Stomach (tissue), 8 donors: ENCODE measurements at regions not wholly inside any gene's neighbourhood (a gene's known extent, or its start where the extent isn't known, plus 50 kb on each side); places are given as distances from the start of the nearest gene placed in this dataset.

ENCODE experiments used
- DNase-seq, 2 donors: peaks; one replicate each; pipeline versions ENCODE4 v3.0.0 to v3.0.0-alpha.2; 2013 to 2019
- H3K27ac ChIP-seq, 5 donors: fragments of 200-600 bp in 4 of 5; sonication (generic) in 4 of 5; one replicate each; pipeline ENCODE4 v1.5.1; 2013 to 2019; ENCODE audit warnings: mild to moderate bottlenecking in 1 of 5, moderate library complexity in 1 of 5
- H3K27me3 ChIP-seq, 3 donors: fragments of 200-600 bp; sonication (generic); one replicate each; pipeline ENCODE4 v1.5.1; 2017 to 2019; ENCODE audit warnings: mixed run types in 1 of 3
- H3K36me3 ChIP-seq, 4 donors: fragments of 200-600 bp; sonication (generic); 1 replicate in 3 of 4; 2 replicates in 1 of 4; pipeline ENCODE4 v1.5.1; 2016 to 2019
- H3K4me1 ChIP-seq, 4 donors: fragments of 200-600 bp; sonication (generic); one replicate each; pipeline ENCODE4 v1.5.1; 2016 to 2019
- H3K4me3 ChIP-seq, 4 donors: fragments of 200-600 bp; sonication (generic) in 3 of 4; one replicate each; pipeline ENCODE4 v1.5.1; 2016 to 2019; ENCODE audit warnings: mild to moderate bottlenecking in 1 of 4
- H3K9me3 ChIP-seq, 4 donors: fragments of 200-600 bp; sonication (generic); one replicate each; pipeline ENCODE4 v1.5.1; 2016 to 2019
- CTCF ChIP-seq, 7 experiments: fragments of 450-650 bp in 4 of 7; fragments of 200-600 bp in 3 of 7; sonication (generic) in 3 of 7; IDR thresholded peaks; one replicate each; pipeline ENCODE4 v1.5.1; 2016 to 2019; ENCODE audit warnings: antibody characterized with exemption in 7 of 7, control low read depth in 2 of 7, mild to moderate bottlenecking in 1 of 7
- EP300 ChIP-seq: sonication (generic); formaldehyde crosslinking; IDR thresholded peaks from one replicate; pipeline ENCODE4 v1.6.1; 2017; ENCODE audit warnings: antibody characterized with exemption
- POLR2A ChIP-seq, 4 donors: fragments of 450-650 bp; IDR thresholded peaks; one replicate each; pipeline ENCODE4 v1.6.1; 2016; ENCODE audit warnings: antibody characterized with exemption in 4 of 4, control low read depth in 2 of 4, mild to moderate bottlenecking in 1 of 4, moderate library complexity in 1 of 4
- POLR2AphosphoS5 ChIP-seq, 3 donors: sonication (generic); formaldehyde crosslinking; IDR thresholded peaks; one replicate each; pipeline ENCODE4 v1.6.1; 2016; ENCODE audit warnings: antibody characterized with exemption in 3 of 3
- WGBS, 5 donors: extraction: QIAGEN DNeasy Blood & Tissue Kit in 3 of 5; methylation state at CpG; one replicate each; pipeline versions ENCODE4 v1.1.5 to v1.1.7; 2013 to 2018; 5-methylcytosine and 5-hydroxymethylcytosine counted together
- intact Hi-C: fragments of 100-400 bp; cut with DNase I; formaldehyde crosslinking; loops from one replicate; pipeline ENCODE4 v1.15.1; 2023; ENCODE audit warnings: low total_unique reads
- donor health status: healthy with polysubstance abuse.
- donor health status: Bipolar disorder and iron deficiency.
- donor health status: healthy.

GRCh38 chr16:16909126-16909525 lies 530.2 kb downstream of the NPIPA7 start:
- no peak for DNase-seq
- no peak for TF ChIP-seq CTCF (IDR thresholded peaks at IDR 0.05)
- no peak for TF ChIP-seq EP300
- TF ChIP-seq POLR2AphosphoS5 (IDR thresholded peaks at IDR 0.05) = no peak
- TF ChIP-seq POLR2A (IDR thresholded peaks at IDR 0.05) = no peak

GRCh38 chr16:16910666-16911065 lies 531.7 kb downstream of the NPIPA7 start:
- intact Hi-C loops = no loop called here
- Histone ChIP-seq H3K27ac (no peak overlapping the region), H3K4me3 (no peak overlapping the region), H3K9me3 (peaks cover 0 to 7% (median 3%) of the 10 kb centered on the region in 4 donors), H3K36me3 (no peaks in the 10 kb centered on the region), H3K4me1 (no peaks in the 10 kb centered on the region), H3K27me3 (no peaks in the 10 kb centered on the region)
- TF ChIP-seq CTCF (IDR thresholded peaks at IDR 0.05) (no peak), POLR2A (IDR thresholded peaks at IDR 0.05) (no peak), EP300 (no peak), POLR2AphosphoS5 (IDR thresholded peaks at IDR 0.05) (no peak)
- no peak for DNase-seq
- 70 to 89% (median 79%) methylated on average over 1 of the region's 1 CpG for WGBS, 5 donors

More at GRCh38 chr16:16909126-16909525, 530.2 kb downstream of the NPIPA7 start:
- Histone ChIP-seq H3K4me1 (no peaks in the 10 kb centered on the region), H3K27ac (no peak overlapping the region), H3K9me3 (peaks cover 0 to 11% (median 5%) of the 10 kb centered on the region in 4 donors), H3K36me3 (no peaks in the 10 kb centered on the region), H3K27me3 (no peaks in the 10 kb centered on the region), H3K4me3 (no peak overlapping the region)
- WGBS, 5 donors = 61 to 83% (median 73%) methylated on average over 3 of the region's 3 CpGs
- intact Hi-C loops = no loop called here

GRCh38 chr16:16915771-16916170 lies 536.8 kb downstream of the NPIPA7 start:
- no peak for TF ChIP-seq CTCF (IDR thresholded peaks at IDR 0.05)
- TF ChIP-seq POLR2AphosphoS5 (IDR thresholded peaks at IDR 0.05) = peak in 1 of 3 donors; percentile 63
- TF ChIP-seq EP300 = no peak
- no peak for TF ChIP-seq POLR2A (IDR thresholded peaks at IDR 0.05)
- Histone ChIP-seq H3K36me3 (no peaks in the 10 kb centered on the region), H3K4me3 (no peak overlapping the region), H3K4me1 (no peaks in the 10 kb centered on the region), H3K27ac (no peak overlapping the region), H3K27me3 (peaks cover 0 to 24% (median 8%) of the 10 kb centered on the region in 3 donors), H3K9me3 (peaks cover 0 to 7% (median 3%) of the 10 kb centered on the region in 4 donors)
- intact Hi-C loops = no loop called here
- 54 to 81% (median 62%) methylated on average over 2 to 3 of the region's 3 CpGs for WGBS, 5 donors
- peak in 1 of 2 donors; percentile 16 for DNase-seq

GRCh38 chr16:16917191-16917785 lies 538.3 kb downstream of the NPIPA7 start:
- Histone ChIP-seq H3K4me3 (no peak overlapping the region), H3K27ac (no peak overlapping the region), H3K9me3 (no peaks in the 10 kb centered on the region), H3K4me1 (no peaks in the 10 kb centered on the region), H3K36me3 (no peaks in the 10 kb centered on the region), H3K27me3 (peaks cover 0 to 24% (median 8%) of the 10 kb centered on the region in 3 donors)
- DNase-seq = peak in 1 of 2 donors; percentile 7
- TF ChIP-seq CTCF (IDR thresholded peaks at IDR 0.05) (no peak), POLR2AphosphoS5 (IDR thresholded peaks at IDR 0.05) (no peak), EP300 (no peak), POLR2A (IDR thresholded peaks at IDR 0.05) (no peak)
- 30 to 45% (median 40%) methylated on average over 10 of the region's 10 CpGs for WGBS, 5 donors
- intact Hi-C loops = no loop called here
